HCT116 (cell line): ENCODE measurements at regions not wholly inside any gene's neighbourhood (a gene's known extent, or its start where the extent isn't known, plus 50 kb on each side); places are given as distances from the start of the nearest gene placed in this dataset.

Experiments
- ATAC-seq: fragments of 200-7000 bp; cut with Tn5 transposase; 2 replicates; pipeline ENCODE4 v1.9.1; 2020; ENCODE audit warnings: mild to moderate bottlenecking, moderate library complexity
- BruUV-seq: library from RNA; stranded (reverse); fragments of 400-500 nt; replicated peaks from 2 replicates; lab custom pipeline; 2021; lab: Mats Ljungman, UMichigan
- CTCF ChIA-PET: fragments of 300-600 bp; sonication (Branson Sonifier 250); formaldehyde crosslinking; loops from one replicate; lab custom pipeline; 2021; ENCODE audit warnings: antibody characterized with exemption; lab: Charles Lee
- POLR2A ChIA-PET: fragments of 300-600, 350-600 bp; sonication (Branson Sonifier 250); formaldehyde crosslinking; loops from one replicate; lab custom pipeline; 2021; ENCODE audit warnings: antibody characterized with exemption; lab: Charles Lee
- RAD21 ChIA-PET, 2 experiments: fragments of 300-600 bp; sonication (Branson Sonifier 250); formaldehyde crosslinking; loops; one replicate each; lab custom pipeline; 2023; ENCODE audit warnings: low total read pairs in 2 of 2; ENCODE audit not compliant: uncharacterized antibody in 2 of 2, unreplicated experiment in 2 of 2, low non-redundant PET in 1 of 2; lab: Charles Lee
- DNase-seq: peaks from one replicate; pipeline ENCODE4 v3.0.0-alpha.2; 2010; ENCODE audit warnings: low read depth, low spot score
- H2AFZ ChIP-seq: fragments of 200-600 bp; shearing (Covaris generic), sonication (generic); 2 replicates; pipeline ENCODE4 v1.6.1; 2017; ENCODE audit warnings: low read depth, mixed run types, mixed read lengths, antibody characterized with exemption, low read length; ENCODE audit not compliant: poor library complexity, severe bottlenecking
- H3K27ac ChIP-seq: 2 replicates; pipeline ENCODE4 v1.5.1; 2012; ENCODE audit warnings: low read depth, low read length
- H3K27me3 ChIP-seq: fragments of 200-600 bp; sonication (generic); 2 replicates; pipeline ENCODE4 v1.6.1; 2016; ENCODE audit warnings: mixed run types, low read length, mixed read lengths; ENCODE audit not compliant: insufficient read depth
- H3K36me3 ChIP-seq, 2 experiments: fragments of 200-500 bp in 1 of 2; fragments of 200-600 bp in 1 of 2; sonication (Bioruptor generic) in 1 of 2; sonication (generic) in 1 of 2; 2 replicates each; pipeline versions ENCODE4 v1.5.1 to v1.6.1; 2014 to 2016; ENCODE audit warnings: low read length in 2 of 2, inconsistent platforms in 1 of 2, mixed read lengths in 1 of 2, mixed run types in 1 of 2; ENCODE audit not compliant: insufficient read depth in 2 of 2, control insufficient read depth in 1 of 2
- H3K4me1 ChIP-seq, 2 experiments: fragments of 200-600 bp in 1 of 2; sonication (generic) in 1 of 2; 2 replicates each; pipeline versions ENCODE4 v1.5.1 to v1.6.1; 2012 to 2017; ENCODE audit warnings: low read length in 2 of 2, inconsistent platforms in 1 of 2, mild to moderate bottlenecking in 1 of 2, mixed read lengths in 1 of 2, mixed run types in 1 of 2, moderate library complexity in 1 of 2; ENCODE audit not compliant: insufficient read depth in 2 of 2, control insufficient read depth in 1 of 2
- H3K4me2 ChIP-seq: fragments of 200-600 bp; sonication (generic); 2 replicates; pipeline ENCODE4 v1.6.1; 2017; ENCODE audit warnings: mixed run types, low read length, mixed read lengths
- H3K4me3 ChIP-seq, 2 experiments: fragments of 200-600 bp in 1 of 2; sonication (generic) in 1 of 2; replicated peaks in 1 of 2; 2 replicates each; pipeline ENCODE4 v1.5.1; 2011 to 2016; ENCODE audit warnings: low read length in 2 of 2, control low read depth in 1 of 2, low read depth in 1 of 2, mild to moderate bottlenecking in 1 of 2, mixed read lengths in 1 of 2, mixed run types in 1 of 2
- H3K79me2 ChIP-seq: fragments of 200-600 bp; sonication (generic); 2 replicates; pipeline ENCODE4 v1.6.1; 2017; ENCODE audit warnings: mild to moderate bottlenecking, mixed run types, low read length, moderate library complexity, mixed read lengths; ENCODE audit not compliant: insufficient read depth
- H3K9ac ChIP-seq: fragments of 200-600 bp; sonication (generic); 2 replicates; pipeline ENCODE4 v1.6.1; 2016; ENCODE audit warnings: low read length, mixed read lengths
- H3K9me2 ChIP-seq: fragments of 200-600 bp; sonication (generic), shearing (Covaris generic); 2 replicates; pipeline ENCODE4 v1.6.1; 2017; ENCODE audit warnings: mixed run types, mild to moderate bottlenecking, moderate library complexity; ENCODE audit not compliant: insufficient read depth
- H3K9me3 ChIP-seq, 2 experiments: fragments of 200-500 bp in 1 of 2; fragments of 200-600 bp in 1 of 2; sonication (Bioruptor generic) in 1 of 2; sonication (generic) in 1 of 2; 2 replicates each; pipeline ENCODE4 v1.6.1; 2014 to 2017; ENCODE audit warnings: low read length in 2 of 2, mixed read lengths in 2 of 2, inconsistent platforms in 1 of 2, low read depth in 1 of 2, mild to moderate bottlenecking in 1 of 2, mixed run types in 1 of 2, moderate library complexity in 1 of 2; ENCODE audit not compliant: control insufficient read depth in 1 of 2, insufficient read depth in 1 of 2
- H4K20me1 ChIP-seq: fragments of 200-600 bp; sonication (generic), shearing (Covaris generic); 2 replicates; pipeline ENCODE4 v1.6.1; 2017; ENCODE audit warnings: mixed run types, mild to moderate bottlenecking, moderate library complexity; ENCODE audit not compliant: insufficient read depth
- CTCF ChIP-seq, 3 experiments: fragments of 200-600 bp in 1 of 3; sonication (generic) in 1 of 3; IDR thresholded peaks in 2 of 3; conservative IDR thresholded peaks in 1 of 3; 2 replicates each; pipeline ENCODE4 v1.5.1; 2012 to 2017; ENCODE audit warnings: low read depth in 2 of 3, low read length in 2 of 3, antibody characterized with exemption in 1 of 3, borderline replicate concordance in 1 of 3, control low read depth in 1 of 3, mild to moderate bottlenecking in 1 of 3, mixed read lengths in 1 of 3, mixed run types in 1 of 3, moderate library complexity in 1 of 3; ENCODE audit not compliant: insufficient read depth in 1 of 3
- ELF1 ChIP-seq: IDR thresholded peaks from 2 replicates; pipeline ENCODE4 v1.6.1; 2012; ENCODE audit warnings: low read depth, borderline replicate concordance
- EZH2 ChIP-seq: fragments of 200-600 bp; sonication (generic); IDR thresholded peaks from 2 replicates; pipeline ENCODE4 v1.6.1; 2017; ENCODE audit warnings: antibody characterized with exemption, mixed run types
- FOSL1 ChIP-seq: IDR thresholded peaks from 2 replicates; pipeline ENCODE4 v1.6.1; 2012; ENCODE audit warnings: low read depth
- MAX ChIP-seq: IDR thresholded peaks from 2 replicates; pipeline ENCODE4 v1.6.1; 2012
- POLR2A ChIP-seq: IDR thresholded peaks from 2 replicates; pipeline ENCODE4 v1.7.0; 2011; ENCODE audit warnings: borderline replicate concordance; ENCODE audit not compliant: insufficient read depth, insufficient read length; ENCODE audit errors: extremely low read depth
- POLR2AphosphoS5 ChIP-seq: IDR thresholded peaks from 2 replicates; pipeline ENCODE4 v1.6.1; 2011; ENCODE audit warnings: mild to moderate bottlenecking, low read depth, low read length, moderate library complexity
- RAD21 ChIP-seq: IDR thresholded peaks from 2 replicates; pipeline ENCODE4 v1.6.1; 2012; ENCODE audit warnings: low read depth, mild to moderate bottlenecking
- SIN3A ChIP-seq: IDR thresholded peaks from 2 replicates; pipeline ENCODE4 v1.6.1; 2012; ENCODE audit warnings: low read depth
- SP1 ChIP-seq: IDR thresholded peaks from 2 replicates; pipeline ENCODE4 v1.6.1; 2012; ENCODE audit warnings: low read depth
- SRF ChIP-seq: IDR thresholded peaks from 2 replicates; pipeline ENCODE4 v1.6.1; 2012; ENCODE audit warnings: low read depth
- YY1 ChIP-seq: IDR thresholded peaks from 2 replicates; pipeline ENCODE4 v1.6.1; 2011; ENCODE audit warnings: low read length, low read depth, moderate library complexity, mild to moderate bottlenecking; ENCODE audit not compliant: insufficient replicate concordance; ENCODE audit errors: extremely low read depth
- ZBTB33 ChIP-seq: IDR thresholded peaks from 2 replicates; pipeline ENCODE4 v1.6.1; 2011; ENCODE audit warnings: mild to moderate bottlenecking, low read length, moderate library complexity; ENCODE audit not compliant: insufficient replicate concordance; ENCODE audit errors: extremely low read depth
- ZNF274 ChIP-seq: fragments of 200-500 bp; sonication (Bioruptor generic); IDR thresholded peaks from 2 replicates; pipeline ENCODE4 v1.6.1; 2014; ENCODE audit warnings: mild to moderate bottlenecking, low read depth, low read length, inconsistent platforms
- intact Hi-C: fragments of 100-400 bp; cut with micrococcal nuclease; formaldehyde crosslinking; loops from 2 replicates; pipeline ENCODE4 v1.10.0; 2022

GRCh38 chr10:131022369-131022768 is 289.2 kb downstream of the TCERG1L start (continued):
- TF ChIP-seq SIN3A (no peak), FOSL1 (no peak), ELF1 (no peak), CTCF (IDR thresholded peaks at IDR 0.05 in 2 of 3, conservative IDR thresholded peaks at IDR 0.05 in 1 of 3; ENCODE audit: borderline replicate concordance in 1 of 3, insufficient read depth in 1 of 3, low read depth in 2 of 3, low read length in 2 of 3) (no peak), MAX (no peak), ZNF274 (no peak), POLR2AphosphoS5 (no peak), YY1 (no peak), RAD21 (no peak)

- Histone ChIP-seq H3K4me1 (no peaks in the 10 kb centered on the region), H4K20me1 (no peaks in the 10 kb centered on the region), H3K79me2 (no peaks in the 10 kb centered on the region), H3K27me3 (no peaks in the 10 kb centered on the region), H2AFZ (no peak overlapping the region), H3K4me2 (no peak overlapping the region), H3K9me2 (no peaks in the 10 kb centered on the region), H3K36me3 (no peaks in the 10 kb centered on the region), H3K4me3 (no peak overlapping the region), H3K9me3 (no peaks in the 10 kb centered on the region), H3K27ac (no peak overlapping the region), H3K9ac (no peak overlapping the region)
- no TSS peak for BruUV-seq
- DNase-seq (no peak), ATAC-seq (no peak)
- TF ChIP-seq FOSL1 = no peak
- no peak for TF ChIP-seq EZH2
- TF ChIP-seq ZNF274 = no peak
- TF ChIP-seq SP1 = no peak
- no peak for TF ChIP-seq SRF
- no peak for TF ChIP-seq POLR2A
- no peak for TF ChIP-seq CTCF (IDR thresholded peaks at IDR 0.05 in 2 of 3, conservative IDR thresholded peaks at IDR 0.05 in 1 of 3; ENCODE audit: borderline replicate concordance in 1 of 3, insufficient read depth in 1 of 3, low read depth in 2 of 3, low read length in 2 of 3)
- no peak for TF ChIP-seq ZBTB33
- TF ChIP-seq SIN3A = no peak
- ChIA-PET CTCF (no interaction called here), POLR2A (no interaction called here), RAD21 (no interaction called here)
- intact Hi-C loops = no loop called here
Observed at GRCh38 chr10:131022981-131023380, 288.5 kb downstream of the TCERG1L start.
